SW480 (cell line): ENCODE measurements at regions not wholly inside any gene's neighbourhood (a gene's known extent, or its start where the extent isn't known, plus 50 kb on each side); places are given as distances from the start of the nearest gene placed in this dataset.

Source experiments
- DNase-seq: peaks from one replicate; pipeline ENCODE4 v3.0.0-alpha.2; 2016; ENCODE audit warnings: low spot score

GRCh38 chr16:62225675-62226074 is 189.4 kb upstream of the CDH8 start:
- DNase-seq = peak; percentile 73

- no peak for DNase-seq
Measured at GRCh38 chr16:62224646-62225209, 188.5 kb upstream of the CDH8 start.

- no peak for DNase-seq
Measured at GRCh38 chr16:62216837-62217236, 180.6 kb upstream of the CDH8 start.

GRCh38 chr16:62213763-62214162 is 177.5 kb upstream of the CDH8 start:
- DNase-seq = no peak

- no peak for DNase-seq
Measured at GRCh38 chr16:62208934-62209333, 172.7 kb upstream of the CDH8 start.

- DNase-seq = no peak
Measured at GRCh38 chr16:62205459-62205858, 169.2 kb upstream of the CDH8 start.

GRCh38 chr16:62201911-62202310 is 165.7 kb upstream of the CDH8 start:
- DNase-seq = no peak

- peak; percentile 2 for DNase-seq
Measured at GRCh38 chr16:62194828-62195227, 158.6 kb upstream of the CDH8 start.

- DNase-seq = peak; percentile 26
Measured at GRCh38 chr16:62190426-62190825, 154.2 kb upstream of the CDH8 start.

GRCh38 chr16:62177351-62178203 is 141.3 kb upstream of the CDH8 start:
- DNase-seq = no peak

- DNase-seq = no peak
Measured at GRCh38 chr16:62170642-62171041, 134.4 kb upstream of the CDH8 start.

GRCh38 chr16:62167551-62167950 is 131.3 kb upstream of the CDH8 start:
- DNase-seq = no peak

- DNase-seq = no peak
Measured at GRCh38 chr16:62157544-62157943, 121.3 kb upstream of the CDH8 start.

GRCh38 chr16:62156971-62157370 is 120.7 kb upstream of the CDH8 start:
- no peak for DNase-seq

GRCh38 chr16:62149631-62150030 is 113.4 kb upstream of the CDH8 start:
- no peak for DNase-seq

- DNase-seq = no peak
Measured at GRCh38 chr16:62137996-62138395, 101.8 kb upstream of the CDH8 start.

GRCh38 chr16:62135911-62136310 is 99.7 kb upstream of the CDH8 start:
- peak; percentile 16 for DNase-seq

GRCh38 chr16:62135446-62135845 is 99.2 kb upstream of the CDH8 start:
- DNase-seq = no peak

- no peak for DNase-seq
Measured at GRCh38 chr16:62130101-62130500, 93.9 kb upstream of the CDH8 start.

GRCh38 chr16:62105244-62105643 is 69.0 kb upstream of the CDH8 start:
- DNase-seq = no peak

- DNase-seq = no peak
Measured at GRCh38 chr16:62102588-62102987, 66.3 kb upstream of the CDH8 start.

GRCh38 chr16:62100651-62101050 is 64.4 kb upstream of the CDH8 start:
- DNase-seq = no peak

GRCh38 chr16:62089715-62090114 is 53.5 kb upstream of the CDH8 start:
- DNase-seq = no peak
